NCI-H69 (cell line): ENCODE measurements at regions not wholly inside any gene's neighbourhood (a gene's known extent, or its start where the extent isn't known, plus 50 kb on each side); places are given as distances from the start of the nearest gene placed in this dataset.

Source experiments
- DNase-seq: peaks from one replicate; lab custom pipeline; 2025; lab: John Stamatoyannopoulos, UW

DNA sequence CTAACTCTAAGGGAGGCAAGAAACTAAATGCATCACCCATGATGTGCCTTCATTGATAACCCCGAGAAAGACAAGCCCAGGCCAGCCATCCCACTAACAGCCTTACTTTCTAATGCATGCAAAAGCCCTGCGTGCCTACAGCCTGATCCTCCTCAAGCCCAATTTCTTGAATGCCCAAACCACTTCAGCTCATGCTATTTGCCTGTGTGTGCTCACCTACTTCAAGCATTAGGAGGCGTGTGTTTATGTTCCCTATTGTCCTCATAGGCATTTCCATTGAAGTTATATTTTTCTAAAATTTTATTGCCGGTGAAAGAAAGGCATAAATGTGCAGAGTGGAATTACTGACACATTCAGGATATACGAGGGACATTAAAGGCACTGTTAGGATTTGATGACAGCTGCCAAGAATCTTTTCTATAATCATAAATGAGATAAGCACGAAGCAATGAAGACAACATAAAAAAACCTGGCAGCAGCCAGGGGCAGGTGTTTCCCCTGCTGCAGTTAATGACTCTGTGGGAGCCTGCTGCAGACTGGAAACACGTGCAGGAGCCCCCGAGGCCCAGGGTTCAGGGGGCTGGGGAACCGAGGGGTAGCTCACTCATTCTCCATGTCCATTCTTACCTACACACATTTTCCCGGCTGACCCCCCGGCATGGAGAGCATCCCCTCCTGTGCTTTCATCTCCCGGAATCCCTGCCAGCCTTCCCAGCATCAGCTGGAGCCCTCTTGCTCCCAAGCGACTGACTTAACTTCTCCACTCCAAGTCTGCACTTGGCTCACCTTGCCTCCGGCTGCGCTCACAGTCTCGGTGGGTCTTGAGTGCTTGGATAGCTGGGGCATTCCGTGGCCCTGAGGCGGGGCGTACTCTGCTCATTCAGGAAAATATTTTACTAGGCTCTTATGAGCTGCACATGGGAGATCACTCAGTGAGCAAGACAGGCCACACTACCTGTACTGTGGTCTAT is 292.3 kb upstream of the SIX2 start:
- DNase-seq = peak; percentile 55

GRCh38 chr2:45300026-45300750 is 290.9 kb upstream of the SIX2 start:
- DNase-seq = peak; percentile 95

GRCh38 chr2:45299361-45299760 is 290.1 kb upstream of the SIX2 start:
- no peak for DNase-seq

- DNase-seq = no peak
Observed at GRCh38 chr2:45293182-45293581, 283.9 kb upstream of the SIX2 start.

GRCh38 chr2:45291296-45291701 is 282.0 kb upstream of the SIX2 start:
- no peak for DNase-seq

DNA sequence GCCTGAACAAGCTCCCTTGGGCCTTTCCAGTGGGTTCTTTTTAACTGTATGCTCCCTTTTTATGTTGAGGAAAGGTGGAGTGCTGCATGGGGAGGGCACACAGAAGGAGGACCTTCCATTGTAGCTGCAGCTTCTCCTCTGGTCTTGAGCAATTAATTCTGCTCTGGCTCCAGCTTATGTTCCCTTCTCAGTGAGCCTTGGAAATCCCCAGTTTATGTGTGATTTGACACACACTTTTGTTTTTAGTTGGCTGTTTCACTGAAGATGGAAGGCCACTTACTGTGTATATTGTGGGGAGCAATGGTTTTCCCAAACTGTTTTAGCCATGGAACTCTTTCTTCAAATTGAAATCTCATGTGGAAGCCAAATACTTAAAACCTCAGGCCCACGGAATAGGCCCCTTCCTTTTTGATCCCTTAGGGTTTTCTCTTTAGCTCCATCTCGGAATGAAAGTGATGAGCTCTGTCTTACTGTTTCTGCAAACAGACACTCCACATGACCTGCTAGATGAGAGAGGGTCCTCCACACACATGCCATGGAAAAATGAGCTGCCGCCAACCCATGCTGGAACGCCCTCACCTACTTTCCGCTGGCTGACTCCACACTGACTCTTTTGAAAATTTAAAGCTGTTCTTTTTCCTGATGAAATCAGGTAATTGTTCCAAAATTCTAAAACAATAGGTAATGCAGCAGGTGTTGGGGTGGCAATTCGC is 280.9 kb upstream of the SIX2 start:
- DNase-seq = no peak

DNA sequence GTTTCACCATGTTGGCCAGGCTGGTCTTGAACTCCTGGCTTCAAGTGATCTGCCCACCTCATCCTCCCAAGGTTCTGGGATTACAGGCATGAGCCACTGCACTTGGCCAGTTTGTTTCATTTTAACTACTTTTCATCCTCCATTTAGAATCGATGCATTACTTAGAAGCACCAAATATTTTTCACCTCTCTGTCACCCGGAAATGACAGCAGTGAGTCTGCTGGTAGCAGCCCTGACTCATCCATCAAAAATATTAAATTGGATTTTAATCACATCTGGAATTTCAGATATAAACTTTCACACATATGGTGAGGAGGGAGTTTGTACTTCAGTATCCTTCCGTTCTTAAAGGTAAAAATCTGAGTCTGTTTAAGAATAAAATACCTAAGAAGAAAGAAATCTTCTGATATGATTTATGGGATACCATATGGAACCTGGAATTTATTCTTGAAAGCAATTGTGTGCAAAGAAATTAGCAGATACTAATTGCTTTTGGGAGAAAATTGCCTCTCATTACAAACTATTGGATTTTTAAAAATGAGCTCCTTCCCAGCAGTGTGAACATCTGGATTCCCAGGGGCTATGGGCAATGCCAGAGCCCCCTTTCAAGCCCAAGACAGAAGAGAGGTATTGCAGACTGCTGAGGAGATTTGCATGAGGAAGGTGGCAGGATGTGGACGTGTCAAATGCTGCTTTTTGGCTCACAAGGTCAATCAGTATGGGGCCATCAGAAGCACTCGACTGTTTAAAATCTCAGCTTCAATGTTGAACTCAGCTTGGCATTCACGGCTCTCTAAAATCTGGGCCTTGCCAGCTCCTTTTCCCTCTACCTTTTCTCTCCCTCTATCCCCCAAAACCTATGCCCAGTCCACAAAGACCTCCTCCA is 279.5 kb upstream of the SIX2 start:
- peak; percentile 72 for DNase-seq

GRCh38 chr2:45287045-45287444 is 277.8 kb upstream of the SIX2 start:
- DNase-seq = no peak

- DNase-seq = no peak
Observed at GRCh38 chr2:45285771-45286390, 276.6 kb upstream of the SIX2 start.

- no peak for DNase-seq
Observed at GRCh38 chr2:45285311-45285710, 276.1 kb upstream of the SIX2 start.

GRCh38 chr2:45284621-45284995 is 275.4 kb upstream of the SIX2 start:
- no peak for DNase-seq

GRCh38 chr2:45283764-45284620 is 274.7 kb upstream of the SIX2 start:
- DNase-seq = no peak

GRCh38 chr2:45282646-45283045 is 273.4 kb upstream of the SIX2 start:
- no peak for DNase-seq

DNA sequence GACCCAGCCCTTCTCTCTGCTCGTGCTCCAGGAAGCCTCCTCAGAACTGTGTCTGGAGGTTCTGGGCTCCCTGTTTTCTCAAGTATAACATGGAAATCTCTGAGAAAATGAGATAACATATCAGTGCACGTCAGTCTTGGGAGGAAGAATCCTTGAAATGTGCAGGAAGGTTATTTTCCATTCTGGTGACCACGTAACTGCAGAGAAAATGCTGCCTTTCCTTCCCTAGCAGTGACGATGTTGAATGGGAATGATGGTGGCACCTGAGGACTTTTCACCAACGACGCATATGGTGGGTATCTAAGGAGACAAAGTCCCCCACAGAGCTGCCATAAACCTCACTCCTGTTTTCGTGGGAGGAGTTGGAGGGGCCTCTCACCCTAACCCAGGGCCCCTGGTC is 272.1 kb upstream of the SIX2 start:
- no peak for DNase-seq

GRCh38 chr2:45280794-45281193 is 271.5 kb upstream of the SIX2 start:
- no peak for DNase-seq

- no peak for DNase-seq
Observed at GRCh38 chr2:45279356-45279755, 270.1 kb upstream of the SIX2 start.

- DNase-seq = peak; percentile 65
Observed at GRCh38 chr2:45278365-45279078, 269.3 kb upstream of the SIX2 start.

- no peak for DNase-seq
Observed at GRCh38 chr2:45276914-45277313, 267.7 kb upstream of the SIX2 start.

GRCh38 chr2:45275806-45276205 is 266.6 kb upstream of the SIX2 start:
- no peak for DNase-seq
